ENCODE measurements at regions not wholly inside any gene's neighbourhood (a gene's known extent, or its start where the extent isn't known, plus 50 kb on each side); places are given as distances from the start of the nearest gene placed in this dataset.
A peak's percentile ranks its signal among the peaks of the same experiment; 100 is the strongest.

- Histone ChIP-seq H2AFZ (ENCODE audit: low read length) (no peak overlapping the region), H3K79me1 (ENCODE audit: low read depth, low read length) (no peaks in the 10 kb centered on the region), H2BK15ac (ENCODE audit: low read length) (no peak overlapping the region), H3K18ac (ENCODE audit: low read length) (no peak overlapping the region), H3K4me2 (ENCODE audit: insufficient read depth, low read length, poor library complexity, severe bottlenecking) (no peak overlapping the region), H3K27ac (replicated peaks; ENCODE audit: low read length) (no peak overlapping the region), H2BK120ac (ENCODE audit: low read depth, low read length) (no peak overlapping the region), H3K27me3 (ENCODE audit: control insufficient read depth in 3 of 3, insufficient read depth in 3 of 3, low read depth in 1 of 3, low read length in 3 of 3) (peaks cover 0 to 8% (median 0%) of the 10 kb centered on the region in 3 experiments), H3K9ac (ENCODE audit: low read depth, low read length, poor library complexity) (no peak overlapping the region), H4K91ac (ENCODE audit: low read depth, low read length, poor library complexity) (no peak overlapping the region), H2BK5ac (ENCODE audit: low read length) (no peak overlapping the region), H4K8ac (ENCODE audit: low read depth, low read length) (no peak overlapping the region), H3K14ac (ENCODE audit: low read length) (no peak overlapping the region), H2AK5ac (ENCODE audit: low read depth, low read length) (no peak overlapping the region), H3K36me3 (replicated peaks in 1 of 2; ENCODE audit: control insufficient read depth in 2 of 2, insufficient read depth in 2 of 2, low read length in 2 of 2) (no peaks in the 10 kb centered on the region), H2BK12ac (ENCODE audit: low read length) (no peak overlapping the region), H3K9me3 (replicated peaks in 1 of 2; ENCODE audit: control insufficient read depth in 2 of 2, insufficient read depth in 1 of 2, low read depth in 1 of 2, low read length in 2 of 2) (no peaks in the 10 kb centered on the region), H3K4me3 (ENCODE audit: low read length in 2 of 2) (no peak overlapping the region), H3K4ac (ENCODE audit: low read length) (no peak overlapping the region), H3K4me1 (ENCODE audit: control insufficient read depth in 2 of 2, insufficient read depth in 1 of 2, low read depth in 1 of 2, low read length in 2 of 2) (peaks cover 0 to 2% of the 10 kb centered on the region in 2 donors), H3K23ac (ENCODE audit: low read depth, low read length, poor library complexity) (no peak overlapping the region)
- no peak for DNase-seq (ENCODE audit: low spot score)
Measured at GRCh38 chr12:30814295-30814655, 59.5 kb upstream of the CAPRIN2 start.

- no peak for DNase-seq (ENCODE audit: low spot score)
- Histone ChIP-seq H3K27me3 (ENCODE audit: control insufficient read depth in 3 of 3, insufficient read depth in 3 of 3, low read depth in 1 of 3, low read length in 3 of 3) (peaks cover 0 to 8% (median 0%) of the 10 kb centered on the region in 3 experiments), H2BK12ac (ENCODE audit: low read length) (no peak overlapping the region), H3K23ac (ENCODE audit: low read depth, low read length, poor library complexity) (no peak overlapping the region), H2BK5ac (ENCODE audit: low read length) (no peak overlapping the region), H3K4me3 (ENCODE audit: low read length in 2 of 2) (no peak overlapping the region), H2AFZ (ENCODE audit: low read length) (no peak overlapping the region), H3K9me3 (replicated peaks in 1 of 2; ENCODE audit: control insufficient read depth in 2 of 2, insufficient read depth in 1 of 2, low read depth in 1 of 2, low read length in 2 of 2) (no peaks in the 10 kb centered on the region), H3K36me3 (replicated peaks in 1 of 2; ENCODE audit: control insufficient read depth in 2 of 2, insufficient read depth in 2 of 2, low read length in 2 of 2) (no peaks in the 10 kb centered on the region), H3K4me1 (ENCODE audit: control insufficient read depth in 2 of 2, insufficient read depth in 1 of 2, low read depth in 1 of 2, low read length in 2 of 2) (peaks cover 0 to 2% of the 10 kb centered on the region in 2 donors), H4K8ac (ENCODE audit: low read depth, low read length) (no peak overlapping the region), H3K14ac (ENCODE audit: low read length) (no peak overlapping the region), H2AK5ac (ENCODE audit: low read depth, low read length) (no peak overlapping the region), H3K27ac (replicated peaks; ENCODE audit: low read length) (no peak overlapping the region), H3K9ac (ENCODE audit: low read depth, low read length, poor library complexity) (no peak overlapping the region), H2BK15ac (ENCODE audit: low read length) (no peak overlapping the region), H3K4me2 (ENCODE audit: insufficient read depth, low read length, poor library complexity, severe bottlenecking) (no peak overlapping the region), H4K91ac (ENCODE audit: low read depth, low read length, poor library complexity) (no peak overlapping the region), H3K79me1 (ENCODE audit: low read depth, low read length) (no peaks in the 10 kb centered on the region), H2BK120ac (ENCODE audit: low read depth, low read length) (no peak overlapping the region), H3K18ac (ENCODE audit: low read length) (no peak overlapping the region), H3K4ac (ENCODE audit: low read length) (no peak overlapping the region)
- no CpG with 5 or more reads among the region's 3 CpGs for WGBS, 2 donors (ENCODE audit: extremely low coverage in 2 of 2, insufficient read length in 2 of 2, insufficient replicate concordance in 1 of 2)
Measured at GRCh38 chr12:30813525-30814294, 59.0 kb upstream of the CAPRIN2 start.

GRCh38 chr12:30811966-30812365, 57.2 kb upstream of the CAPRIN2 start:
- Histone ChIP-seq H3K4ac (ENCODE audit: low read length) (no peak overlapping the region), H3K9me3 (replicated peaks in 1 of 2; ENCODE audit: control insufficient read depth in 2 of 2, insufficient read depth in 1 of 2, low read depth in 1 of 2, low read length in 2 of 2) (no peaks in the 10 kb centered on the region), H2BK12ac (ENCODE audit: low read length) (no peak overlapping the region), H3K4me3 (ENCODE audit: low read length in 2 of 2) (no peak overlapping the region), H3K4me1 (ENCODE audit: control insufficient read depth in 2 of 2, insufficient read depth in 1 of 2, low read depth in 1 of 2, low read length in 2 of 2) (peaks cover 0 to 2% of the 10 kb centered on the region in 2 donors), H3K79me1 (ENCODE audit: low read depth, low read length) (no peaks in the 10 kb centered on the region), H3K23ac (ENCODE audit: low read depth, low read length, poor library complexity) (no peak overlapping the region), H3K36me3 (replicated peaks in 1 of 2; ENCODE audit: control insufficient read depth in 2 of 2, insufficient read depth in 2 of 2, low read length in 2 of 2) (no peaks in the 10 kb centered on the region), H3K9ac (ENCODE audit: low read depth, low read length, poor library complexity) (no peak overlapping the region), H3K27ac (replicated peaks; ENCODE audit: low read length) (no peak overlapping the region), H2AFZ (ENCODE audit: low read length) (peak overlapping the region; percentile 25), H3K14ac (ENCODE audit: low read length) (no peak overlapping the region), H3K4me2 (ENCODE audit: insufficient read depth, low read length, poor library complexity, severe bottlenecking) (no peak overlapping the region), H4K8ac (ENCODE audit: low read depth, low read length) (no peak overlapping the region), H4K91ac (ENCODE audit: low read depth, low read length, poor library complexity) (no peak overlapping the region), H2BK15ac (ENCODE audit: low read length) (no peak overlapping the region), H2BK120ac (ENCODE audit: low read depth, low read length) (no peak overlapping the region), H2AK5ac (ENCODE audit: low read depth, low read length) (no peak overlapping the region), H3K27me3 (ENCODE audit: control insufficient read depth in 3 of 3, insufficient read depth in 3 of 3, low read depth in 1 of 3, low read length in 3 of 3) (no peaks in the 10 kb centered on the region), H2BK5ac (ENCODE audit: low read length) (no peak overlapping the region), H3K18ac (ENCODE audit: low read length) (no peak overlapping the region)
- WGBS, 2 donors (ENCODE audit: extremely low coverage in 2 of 2, insufficient read length in 2 of 2, insufficient replicate concordance in 1 of 2): no CpG with 5 or more reads among the region's 4 CpGs
- no peak for DNase-seq (ENCODE audit: low spot score)

- no peak overlapping the region for H2BK15ac ChIP-seq (ENCODE audit: low read length)
- H4K8ac ChIP-seq (ENCODE audit: low read depth, low read length): no peak overlapping the region
- H3K9me3 ChIP-seq (replicated peaks in 1 of 2; ENCODE audit: control insufficient read depth in 2 of 2, insufficient read depth in 1 of 2, low read depth in 1 of 2, low read length in 2 of 2): no peaks in the 10 kb centered on the region
- H2BK5ac ChIP-seq (ENCODE audit: low read length): no peak overlapping the region
- WGBS, 2 donors (ENCODE audit: extremely low coverage in 2 of 2, insufficient read length in 2 of 2, insufficient replicate concordance in 1 of 2): no CpG with 5 or more reads among the region's 2 CpGs
- no peak overlapping the region for H3K14ac ChIP-seq (ENCODE audit: low read length)
- H2AFZ ChIP-seq (ENCODE audit: low read length): no peak overlapping the region
- H3K27me3 ChIP-seq (ENCODE audit: control insufficient read depth in 3 of 3, insufficient read depth in 3 of 3, low read depth in 1 of 3, low read length in 3 of 3): no peaks in the 10 kb centered on the region
- no peak overlapping the region for H3K18ac ChIP-seq (ENCODE audit: low read length)
- H2AK5ac ChIP-seq (ENCODE audit: low read depth, low read length): no peak overlapping the region
- H3K4ac ChIP-seq (ENCODE audit: low read length): no peak overlapping the region
- no peak overlapping the region for H3K9ac ChIP-seq (ENCODE audit: low read depth, low read length, poor library complexity)
- no peak for DNase-seq (ENCODE audit: low spot score)
- no peaks in the 10 kb centered on the region for H3K36me3 ChIP-seq (replicated peaks in 1 of 2; ENCODE audit: control insufficient read depth in 2 of 2, insufficient read depth in 2 of 2, low read length in 2 of 2)
- no peak overlapping the region for H2BK12ac ChIP-seq (ENCODE audit: low read length)
- no peaks in the 10 kb centered on the region for H3K79me1 ChIP-seq (ENCODE audit: low read depth, low read length)
- H3K23ac ChIP-seq (ENCODE audit: low read depth, low read length, poor library complexity): no peak overlapping the region
- H3K4me2 ChIP-seq (ENCODE audit: insufficient read depth, low read length, poor library complexity, severe bottlenecking): no peak overlapping the region
- no peak overlapping the region for H2BK120ac ChIP-seq (ENCODE audit: low read depth, low read length)
- peaks cover 0 to 2% of the 10 kb centered on the region in 2 donors for H3K4me1 ChIP-seq (ENCODE audit: control insufficient read depth in 2 of 2, insufficient read depth in 1 of 2, low read depth in 1 of 2, low read length in 2 of 2)
- no peak overlapping the region for H4K91ac ChIP-seq (ENCODE audit: low read depth, low read length, poor library complexity)
- H3K27ac ChIP-seq (replicated peaks; ENCODE audit: low read length): no peak overlapping the region
- H3K4me3 ChIP-seq (ENCODE audit: low read length in 2 of 2): no peak overlapping the region
Measured at GRCh38 chr12:30810918-30811317, 56.2 kb upstream of the CAPRIN2 start.
